ENCODE measurements at regions not wholly inside any gene's neighbourhood (a gene's known extent, or its start where the extent isn't known, plus 50 kb on each side); places are given as distances from the start of the nearest gene placed in this dataset.

GRCh38 chr5:112663146-112663545, 74.5 kb upstream of the APC start:
- no peak for DNase-seq

GRCh38 chr5:112668016-112668415, 69.7 kb upstream of the APC start:
- no peak for DNase-seq

GRCh38 chr5:112668911-112669310, 68.8 kb upstream of the APC start:
- DNase-seq = no peak

- DNase-seq = no peak
Measured at GRCh38 chr5:112669328-112669963, 68.2 kb upstream of the APC start.

- DNase-seq = no peak
Measured at GRCh38 chr5:112671687-112672086, 66.0 kb upstream of the APC start.

- DNase-seq = no peak
Measured at GRCh38 chr5:112681481-112681908, 56.2 kb upstream of the APC start.

GRCh38 chr5:112682621-112683061, 55.0 kb upstream of the APC start:
- no peak for DNase-seq

- DNase-seq = no peak
Measured at GRCh38 chr5:112684121-112684520, 53.6 kb upstream of the APC start.

GRCh38 chr5:112684737-112685136, 52.9 kb upstream of the APC start:
- no peak for DNase-seq

GRCh38 chr5:112685386-112685785, 52.3 kb upstream of the APC start:
- DNase-seq = no peak

- DNase-seq = no peak
Measured at GRCh38 chr5:112685931-112686330, 51.8 kb upstream of the APC start.

GRCh38 chr5:112686675-112687074, 51.0 kb upstream of the APC start:
- no peak for DNase-seq

GRCh38 chr5:112687306-112687705, 50.4 kb upstream of the APC start:
- DNase-seq = no peak

Measured in NCI-H2081 treated with DMSO at 0.1 percent for 48 hours (cell line).